K562 (cell line): ENCODE measurements at regions not wholly inside any gene's neighbourhood (a gene's known extent, or its start where the extent isn't known, plus 50 kb on each side); places are given as distances from the start of the nearest gene placed in this dataset.

ENCODE experiments used
- ATAC-seq: fragments of 200-7000 bp; cut with Tn5 transposase; 3 replicates; pipeline ENCODE4 v1.9.1; 2020; ENCODE audit warnings: moderate library complexity
- BruUV-seq: library from RNA; stranded (reverse); fragments of 400-500 nt; replicated peaks from 2 replicates; lab custom pipeline; 2021; lab: Mats Ljungman, UMichigan
- CTCF ChIA-PET: fragments of 300-600 bp; formaldehyde crosslinking; extraction: SDS; loops from one replicate; lab custom pipeline; 2021; ENCODE audit warnings: low intra/inter-chr PET ratio; lab: Yijun Ruan, JAX
- POLR2A ChIA-PET: fragments of 300-600, 350-650 bp; sonication (Branson Sonifier 250); formaldehyde crosslinking; extraction: SDS; loops from one replicate; lab custom pipeline; 2021; ENCODE audit warnings: antibody characterized with exemption, inconsistent platforms; lab: Yijun Ruan, JAX
- DNase-seq, 4 experiments: peaks; one replicate each; pipeline versions ENCODE4 v3.0.0 to v3.0.0-alpha.2; 2011 to 2018; ENCODE audit warnings: low spot score in 3 of 4, mixed read lengths in 3 of 4; ENCODE audit errors: extremely low read depth in 1 of 4
- FAIRE-seq: peaks from 2 replicates; lab custom pipeline; 2011; peaks lifted over from hg19 to GRCh38; lab: Jason Lieb, UNC
- H2AFZ ChIP-seq: 2 replicates; pipeline ENCODE4 v1.6.0; 2011; ENCODE audit warnings: low read depth, low read length, control low read depth, inconsistent platforms
- H3K27ac ChIP-seq: fragments of 200-600 bp; 3 replicates; pipeline ENCODE4 v1.8.0; 2011; ENCODE audit warnings: low read depth, mild to moderate bottlenecking, control low read depth, inconsistent platforms, low read length, moderate library complexity, mixed read lengths; ENCODE audit errors: extremely low read depth
- H3K27me3 ChIP-seq, 2 experiments: fragments of 300-600 bp in 1 of 2; 2 replicates in 1 of 2; 3 replicates in 1 of 2; pipeline versions ENCODE4 v1.6.0 to v1.8.0; 2011; ENCODE audit warnings: inconsistent platforms in 2 of 2, low read length in 2 of 2, mild to moderate bottlenecking in 1 of 2, mixed read lengths in 1 of 2, moderate library complexity in 1 of 2; ENCODE audit not compliant: control insufficient read depth in 2 of 2, insufficient read depth in 2 of 2
- H3K36me3 ChIP-seq: fragments of 300-600 bp; 3 replicates; pipeline ENCODE4 v1.8.0; 2011; ENCODE audit warnings: mild to moderate bottlenecking, low read length, inconsistent platforms; ENCODE audit not compliant: control insufficient read depth, insufficient read depth
- H3K4me1 ChIP-seq, 2 experiments: fragments of 200-600 bp in 1 of 2; replicated peaks in 1 of 2; 2 replicates in 1 of 2; 3 replicates in 1 of 2; pipeline versions ENCODE4 v1.5.1 to v1.8.0; 2011; ENCODE audit warnings: inconsistent platforms in 2 of 2, low read length in 2 of 2, mild to moderate bottlenecking in 1 of 2, mixed read lengths in 1 of 2, moderate library complexity in 1 of 2; ENCODE audit not compliant: control insufficient read depth in 2 of 2, insufficient read depth in 2 of 2
- H3K4me2 ChIP-seq: 2 replicates; pipeline ENCODE4 v1.6.1; 2011; ENCODE audit warnings: low read length, control low read depth, inconsistent platforms, mixed read lengths; ENCODE audit not compliant: insufficient read depth
- H3K4me3 ChIP-seq: fragments of 200-600 bp; sonication (generic), shearing (Covaris generic); 2 replicates; pipeline ENCODE4 v1.5.1; 2016; ENCODE audit warnings: control low read depth, inconsistent platforms
- H3K79me2 ChIP-seq: fragments of 200-600 bp; 3 replicates; pipeline ENCODE4 v1.8.0; 2011; ENCODE audit warnings: low read length, inconsistent platforms; ENCODE audit not compliant: control insufficient read depth, insufficient read depth
- H3K9ac ChIP-seq, 2 experiments: 2 replicates each; pipeline versions ENCODE4 v1.6.0 to v1.6.1; 2011; ENCODE audit warnings: low read depth in 2 of 2, low read length in 2 of 2, control low read depth in 1 of 2, inconsistent platforms in 1 of 2, mild to moderate bottlenecking in 1 of 2, mixed read lengths in 1 of 2; ENCODE audit not compliant: insufficient read depth in 1 of 2
- H3K9me1 ChIP-seq: one replicate; pipeline ENCODE4 v1.6.0; 2011; ENCODE audit warnings: inconsistent platforms, mild to moderate bottlenecking, low read length, moderate library complexity; ENCODE audit not compliant: control insufficient read depth, insufficient read depth
- H3K9me3 ChIP-seq: replicated peaks from 2 replicates; pipeline ENCODE4 v1.5.1; 2011; ENCODE audit warnings: low read depth, low read length, inconsistent platforms; ENCODE audit not compliant: control insufficient read depth, insufficient read depth
- H4K20me1 ChIP-seq: replicated peaks from 2 replicates; pipeline ENCODE4 v1.6.1; 2011; ENCODE audit warnings: low read length, inconsistent platforms, mixed read lengths; ENCODE audit not compliant: control insufficient read depth, insufficient read depth
- MAFK ChIP-seq: IDR thresholded peaks from 2 replicates; pipeline ENCODE4 v1.6.1; 2011; ENCODE audit warnings: low read length, improper control_type of control experiment
- RBM22 ChIP-seq: fragments of 200-400 bp; formaldehyde crosslinking; IDR thresholded peaks from 2 replicates; pipeline ENCODE4 v1.6.1; 2018; ENCODE audit warnings: low read length, low read depth; ENCODE audit not compliant: poor library complexity, severe bottlenecking
- WGBS: fragments of 100-300 bp; shearing (Covaris generic); methylation state at CpG from one replicate; pipeline ENCODE4 v1.1.6; 2016; ENCODE audit warnings: low coverage, mixed read lengths; ENCODE audit not compliant: insufficient coverage; ENCODE audit errors: missing lambda C conversion rate; 5-methylcytosine and 5-hydroxymethylcytosine counted together
- in situ Hi-C: fragments of 300-500 bp; cut with MboI; formaldehyde crosslinking; loops from 4 replicates; pipeline ENCODE4 v1.15.0; 2018; ENCODE audit warnings: inconsistent platforms, mixed read lengths
- intact Hi-C: fragments of 100-400 bp; cut with micrococcal nuclease; formaldehyde crosslinking; loops from 2 replicates; pipeline ENCODE4 v1.14.2; 2022
- TF ChIP-seq, protein P1 (sequence below): fragments of 200-800 bp; sonication (Bioruptor generic); IDR thresholded peaks from 2 replicates; pipeline ENCODE4 v1.6.1; 2016; ENCODE audit warnings: missing genetic modification characterization, missing compliant biosample characterization

DNA sequence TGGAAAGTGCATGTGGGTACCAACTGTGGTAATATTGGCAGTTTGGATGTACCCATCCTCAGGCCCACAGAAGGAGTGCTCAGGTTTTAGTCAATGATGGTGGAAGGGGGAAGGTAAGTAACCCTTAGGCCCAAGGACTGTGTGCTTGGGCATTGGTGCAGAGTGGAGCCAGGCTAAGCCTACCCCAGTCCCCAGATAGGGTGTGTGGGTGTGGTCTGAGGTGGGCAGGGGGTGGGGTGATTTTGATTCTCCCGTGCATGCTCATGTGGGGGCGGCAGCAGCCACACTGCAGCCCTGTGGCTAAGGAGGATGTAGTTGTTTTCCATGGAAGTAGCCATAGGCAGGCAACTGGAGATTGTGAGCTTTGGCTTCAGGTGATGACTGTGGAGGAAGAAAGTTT is 2197.3 kb downstream of the PCDH9 start:
- H4K20me1 ChIP-seq = no peaks in the 10 kb centered on the region
- no peak overlapping the region for H3K27ac ChIP-seq
- WGBS = 0% methylated on average over 2 of the region's 2 CpGs
- CTCF ChIA-PET = no interaction called here
- DNase-seq = no peak
- no peak overlapping the region for H2AFZ ChIP-seq
- POLR2A ChIA-PET = no interaction called here
- no TSS peak for BruUV-seq
- no peaks in the 10 kb centered on the region for H3K4me1 ChIP-seq
- no peak for ATAC-seq
- intact Hi-C loops = no loop called here
- H3K4me3 ChIP-seq = no peak overlapping the region
- H3K4me2 ChIP-seq = no peak overlapping the region
- TF ChIP-seq RBM22 = no peak
- no peaks in the 10 kb centered on the region for H3K9me1 ChIP-seq
- in situ Hi-C loops = no loop called here
- no peaks in the 10 kb centered on the region for H3K79me2 ChIP-seq
- no peak for FAIRE-seq
- no peaks in the 10 kb centered on the region for H3K36me3 ChIP-seq
- no peak overlapping the region for H3K9ac ChIP-seq
- no peaks in the 10 kb centered on the region for H3K9me3 ChIP-seq
- no peaks in the 10 kb centered on the region for H3K27me3 ChIP-seq

- Histone ChIP-seq H3K79me2 (no peaks in the 10 kb centered on the region), H3K27me3 (no peaks in the 10 kb centered on the region), H3K4me2 (no peak overlapping the region), H3K27ac (no peak overlapping the region), H3K36me3 (no peaks in the 10 kb centered on the region), H2AFZ (no peak overlapping the region), H4K20me1 (no peaks in the 10 kb centered on the region), H3K9ac (no peak overlapping the region), H3K4me1 (no peaks in the 10 kb centered on the region), H3K4me3 (no peak overlapping the region), H3K9me1 (no peaks in the 10 kb centered on the region), H3K9me3 (no peaks in the 10 kb centered on the region)
- no peak for ATAC-seq
- CTCF ChIA-PET = no interaction called here
- POLR2A ChIA-PET = no interaction called here
- DNase-seq = no peak
- no peak for FAIRE-seq
- intact Hi-C loops = no loop called here
- no peak for TF ChIP-seq MAFK
- TF ChIP-seq, protein P1, sequence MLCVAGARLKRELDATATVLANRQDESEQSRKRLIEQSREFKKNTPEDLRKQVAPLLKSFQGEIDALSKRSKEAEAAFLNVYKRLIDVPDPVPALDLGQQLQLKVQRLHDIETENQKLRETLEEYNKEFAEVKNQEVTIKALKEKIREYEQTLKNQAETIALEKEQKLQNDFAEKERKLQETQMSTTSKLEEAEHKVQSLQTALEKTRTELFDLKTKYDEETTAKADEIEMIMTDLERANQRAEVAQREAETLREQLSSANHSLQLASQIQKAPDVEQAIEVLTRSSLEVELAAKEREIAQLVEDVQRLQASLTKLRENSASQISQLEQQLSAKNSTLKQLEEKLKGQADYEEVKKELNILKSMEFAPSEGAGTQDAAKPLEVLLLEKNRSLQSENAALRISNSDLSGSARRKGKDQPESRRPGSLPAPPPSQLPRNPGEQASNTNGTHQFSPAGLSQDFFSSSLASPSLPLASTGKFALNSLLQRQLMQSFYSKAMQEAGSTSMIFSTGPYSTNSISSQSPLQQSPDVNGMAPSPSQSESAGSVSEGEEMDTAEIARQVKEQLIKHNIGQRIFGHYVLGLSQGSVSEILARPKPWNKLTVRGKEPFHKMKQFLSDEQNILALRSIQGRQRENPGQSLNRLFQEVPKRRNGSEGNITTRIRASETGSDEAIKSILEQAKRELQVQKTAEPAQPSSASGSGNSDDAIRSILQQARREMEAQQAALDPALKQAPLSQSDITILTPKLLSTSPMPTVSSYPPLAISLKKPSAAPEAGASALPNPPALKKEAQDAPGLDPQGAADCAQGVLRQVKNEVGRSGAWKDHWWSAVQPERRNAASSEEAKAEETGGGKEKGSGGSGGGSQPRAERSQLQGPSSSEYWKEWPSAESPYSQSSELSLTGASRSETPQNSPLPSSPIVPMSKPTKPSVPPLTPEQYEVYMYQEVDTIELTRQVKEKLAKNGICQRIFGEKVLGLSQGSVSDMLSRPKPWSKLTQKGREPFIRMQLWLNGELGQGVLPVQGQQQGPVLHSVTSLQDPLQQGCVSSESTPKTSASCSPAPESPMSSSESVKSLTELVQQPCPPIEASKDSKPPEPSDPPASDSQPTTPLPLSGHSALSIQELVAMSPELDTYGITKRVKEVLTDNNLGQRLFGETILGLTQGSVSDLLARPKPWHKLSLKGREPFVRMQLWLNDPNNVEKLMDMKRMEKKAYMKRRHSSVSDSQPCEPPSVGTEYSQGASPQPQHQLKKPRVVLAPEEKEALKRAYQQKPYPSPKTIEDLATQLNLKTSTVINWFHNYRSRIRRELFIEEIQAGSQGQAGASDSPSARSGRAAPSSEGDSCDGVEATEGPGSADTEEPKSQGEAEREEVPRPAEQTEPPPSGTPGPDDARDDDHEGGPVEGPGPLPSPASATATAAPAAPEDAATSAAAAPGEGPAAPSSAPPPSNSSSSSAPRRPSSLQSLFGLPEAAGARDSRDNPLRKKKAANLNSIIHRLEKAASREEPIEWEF (CRISPR knock-in tag) = peak; percentile 94
- in situ Hi-C loops = no loop called here
- 0% methylated on average over 1 of the region's 1 CpG for WGBS
- no TSS peak for BruUV-seq
Observed at GRCh38 chr13:65028101-65028500, 2202.0 kb downstream of the PCDH9 start.
